Endothelial cell (in vitro differentiated cells): ENCODE measurements at regions not wholly inside any gene's neighbourhood (a gene's known extent, or its start where the extent isn't known, plus 50 kb on each side); places are given as distances from the start of the nearest gene placed in this dataset.

Experiments used
- DNase-seq: peaks from one replicate; pipeline ENCODE4 v3.0.0; 2021; ENCODE audit warnings: low spot score
- H3K27ac Mint-ChIP-seq: one replicate; pipeline ENCODE4 v1.8.0; 2021; ENCODE audit warnings: mixed read lengths, inconsistent platforms; ENCODE audit not compliant: unreplicated experiment
- H3K27me3 Mint-ChIP-seq: one replicate; pipeline ENCODE4 v1.8.0; 2021; ENCODE audit warnings: mild to moderate bottlenecking, moderate library complexity, mixed read lengths, inconsistent platforms; ENCODE audit not compliant: unreplicated experiment
- H3K36me3 Mint-ChIP-seq: one replicate; pipeline ENCODE4 v1.8.0; 2021; ENCODE audit warnings: mild to moderate bottlenecking, low read depth, mixed read lengths, inconsistent platforms; ENCODE audit not compliant: unreplicated experiment
- H3K4me1 Mint-ChIP-seq: one replicate; pipeline ENCODE4 v1.8.0; 2021; ENCODE audit warnings: mild to moderate bottlenecking, mixed read lengths, inconsistent platforms; ENCODE audit not compliant: unreplicated experiment
- H3K4me3 Mint-ChIP-seq: one replicate; pipeline ENCODE4 v1.8.0; 2021; ENCODE audit warnings: mild to moderate bottlenecking, mixed read lengths, inconsistent platforms; ENCODE audit not compliant: unreplicated experiment
- H3K9me3 Mint-ChIP-seq: one replicate; pipeline ENCODE4 v1.8.0; 2021; ENCODE audit warnings: mixed read lengths, inconsistent platforms; ENCODE audit not compliant: unreplicated experiment
- TF ChIP-seq, protein P1 (sequence below): fragments of 200-600 bp; sonication (generic); IDR thresholded peaks from one replicate; pipeline ENCODE4 v1.5.0; 2021; ENCODE audit warnings: antibody characterized with exemption; ENCODE audit not compliant: unreplicated experiment

DNA sequence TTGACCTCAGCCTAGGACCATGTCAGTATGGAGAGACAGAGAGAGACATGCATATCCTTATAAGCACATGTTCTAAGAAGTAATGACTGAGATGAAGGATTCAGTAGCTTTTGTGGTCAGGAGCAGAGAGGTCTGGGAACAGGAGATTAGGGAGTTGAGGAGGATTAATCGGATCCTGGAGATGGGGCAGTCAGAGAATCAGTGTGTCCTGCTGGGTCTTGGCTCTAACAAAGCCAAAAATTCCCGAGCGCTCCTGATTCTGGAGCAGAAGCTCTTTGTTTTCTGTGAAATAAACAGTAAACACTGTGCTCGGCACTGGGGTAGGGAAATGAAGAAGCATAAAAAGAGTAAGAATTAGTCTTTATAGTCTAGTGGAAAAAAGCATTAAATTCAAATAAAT lies 520.0 kb upstream of the CLINT1 start:
- peaks cover 5% of the 10 kb centered on the region for H3K27me3 Mint-ChIP-seq
- no peaks in the 10 kb centered on the region for H3K9me3 Mint-ChIP-seq
- peaks cover under 1% of the 10 kb centered on the region for H3K4me1 Mint-ChIP-seq
- TF ChIP-seq, protein P1, sequence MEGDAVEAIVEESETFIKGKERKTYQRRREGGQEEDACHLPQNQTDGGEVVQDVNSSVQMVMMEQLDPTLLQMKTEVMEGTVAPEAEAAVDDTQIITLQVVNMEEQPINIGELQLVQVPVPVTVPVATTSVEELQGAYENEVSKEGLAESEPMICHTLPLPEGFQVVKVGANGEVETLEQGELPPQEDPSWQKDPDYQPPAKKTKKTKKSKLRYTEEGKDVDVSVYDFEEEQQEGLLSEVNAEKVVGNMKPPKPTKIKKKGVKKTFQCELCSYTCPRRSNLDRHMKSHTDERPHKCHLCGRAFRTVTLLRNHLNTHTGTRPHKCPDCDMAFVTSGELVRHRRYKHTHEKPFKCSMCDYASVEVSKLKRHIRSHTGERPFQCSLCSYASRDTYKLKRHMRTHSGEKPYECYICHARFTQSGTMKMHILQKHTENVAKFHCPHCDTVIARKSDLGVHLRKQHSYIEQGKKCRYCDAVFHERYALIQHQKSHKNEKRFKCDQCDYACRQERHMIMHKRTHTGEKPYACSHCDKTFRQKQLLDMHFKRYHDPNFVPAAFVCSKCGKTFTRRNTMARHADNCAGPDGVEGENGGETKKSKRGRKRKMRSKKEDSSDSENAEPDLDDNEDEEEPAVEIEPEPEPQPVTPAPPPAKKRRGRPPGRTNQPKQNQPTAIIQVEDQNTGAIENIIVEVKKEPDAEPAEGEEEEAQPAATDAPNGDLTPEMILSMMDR, result no peak
- H3K4me3 Mint-ChIP-seq, result no peak overlapping the region
- no peak for DNase-seq
- no peaks in the 10 kb centered on the region for H3K36me3 Mint-ChIP-seq
- no peak overlapping the region for H3K27ac Mint-ChIP-seq

- no peaks in the 10 kb centered on the region for H3K36me3 Mint-ChIP-seq
- H3K4me1 Mint-ChIP-seq, result peaks cover 5% of the 10 kb centered on the region
- no peak overlapping the region for H3K27ac Mint-ChIP-seq
- no peak overlapping the region for H3K4me3 Mint-ChIP-seq
- DNase-seq, result no peak
- H3K9me3 Mint-ChIP-seq, result no peaks in the 10 kb centered on the region
- H3K27me3 Mint-ChIP-seq, result peaks cover 5% of the 10 kb centered on the region
- TF ChIP-seq, protein P1, result no peak
These were observed 517.7 kb upstream of the CLINT1 start for GRCh38 chr5:158376679-158377078.

DNA sequence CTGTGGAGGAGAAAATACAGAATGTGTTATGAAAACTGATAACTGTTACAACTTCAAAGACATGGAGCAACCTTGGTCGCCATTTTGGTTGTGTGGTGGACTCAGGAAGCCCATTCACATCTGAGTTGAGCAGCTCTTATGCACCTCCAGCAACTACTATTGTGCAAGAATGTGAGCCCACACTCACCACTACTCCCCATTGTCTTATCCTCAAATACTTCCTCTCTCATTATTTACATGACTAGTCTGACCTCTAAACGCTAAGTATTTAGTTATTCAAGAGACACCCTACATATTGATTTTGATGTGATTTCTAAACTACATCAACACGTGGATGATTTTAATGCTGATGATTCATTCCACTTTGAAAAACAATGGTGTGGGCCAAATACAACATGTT lies 516.6 kb upstream of the CLINT1 start:
- Mint-ChIP-seq H3K4me1 (peaks cover 5% of the 10 kb centered on the region), H3K27me3 (peaks cover 5% of the 10 kb centered on the region), H3K27ac (no peak overlapping the region), H3K36me3 (no peaks in the 10 kb centered on the region), H3K9me3 (no peaks in the 10 kb centered on the region), H3K4me3 (no peak overlapping the region)
- DNase-seq, result no peak
- TF ChIP-seq, protein P1, result no peak

DNA sequence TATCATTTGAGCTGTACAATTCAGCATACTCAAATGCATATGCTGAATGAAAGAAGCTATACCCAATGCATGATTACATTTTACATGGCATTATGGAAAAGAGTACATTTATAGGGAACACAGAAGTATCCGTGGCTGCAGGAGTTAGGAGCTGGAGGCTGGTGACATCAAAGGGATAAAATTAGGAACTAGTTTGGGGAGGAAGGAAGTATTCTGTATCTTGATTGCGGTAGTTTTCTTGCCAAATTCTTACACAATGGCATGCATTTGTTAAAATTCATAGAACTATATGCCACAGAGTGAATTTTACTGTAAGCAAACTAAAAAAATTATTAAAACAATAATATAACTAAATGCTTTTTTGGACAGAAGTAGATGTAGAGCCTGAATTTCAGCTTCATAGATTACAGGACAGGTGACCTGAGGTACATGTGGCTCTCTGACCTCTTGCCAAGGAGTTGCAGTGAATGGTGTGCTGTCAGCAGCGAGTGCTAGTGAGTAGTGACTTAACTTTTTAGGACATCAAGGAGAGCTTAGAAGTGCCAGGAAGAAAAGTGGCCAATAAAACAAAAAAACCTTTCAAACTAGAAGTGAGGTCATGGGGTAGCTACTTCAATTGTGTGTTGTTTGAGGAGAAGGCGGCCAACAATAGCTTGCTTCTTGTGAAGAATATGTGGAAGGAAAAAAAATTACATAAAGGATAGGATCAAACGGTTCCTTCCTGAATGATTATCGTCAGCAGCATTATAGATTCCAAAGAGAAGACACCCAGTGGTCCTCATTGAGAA lies 514.9 kb upstream of the CLINT1 start:
- TF ChIP-seq, protein P1, result no peak
- no peak for DNase-seq
- peaks cover 5% of the 10 kb centered on the region for H3K4me1 Mint-ChIP-seq
- no peaks in the 10 kb centered on the region for H3K9me3 Mint-ChIP-seq
- H3K27me3 Mint-ChIP-seq, result peaks cover 4% of the 10 kb centered on the region
- H3K4me3 Mint-ChIP-seq, result no peak overlapping the region
- H3K27ac Mint-ChIP-seq, result no peak overlapping the region
- H3K36me3 Mint-ChIP-seq, result no peaks in the 10 kb centered on the region

GRCh38 chr5:158369241-158369640 lies 510.3 kb upstream of the CLINT1 start:
- no peaks in the 10 kb centered on the region for H3K9me3 Mint-ChIP-seq
- TF ChIP-seq, protein P1, result no peak
- H3K4me1 Mint-ChIP-seq, result peaks cover 5% of the 10 kb centered on the region
- H3K27me3 Mint-ChIP-seq, result peaks cover 6% of the 10 kb centered on the region
- no peak for DNase-seq
- H3K36me3 Mint-ChIP-seq, result no peaks in the 10 kb centered on the region
- no peak overlapping the region for H3K4me3 Mint-ChIP-seq
- no peak overlapping the region for H3K27ac Mint-ChIP-seq
